HG02759 (cell line): ENCODE measurements at regions not wholly inside any gene's neighbourhood (a gene's known extent, or its start where the extent isn't known, plus 50 kb on each side); places are given as distances from the start of the nearest gene placed in this dataset.
A peak's percentile ranks its signal among the peaks of the same experiment; 100 is the strongest.
"Not testable (repeated sequence)": the region's sequence is repeated elsewhere in the genome, so short reads cannot be mapped to it uniquely, and the experiment has no call there.

Source experiments
- ATAC-seq: cut with Tn5 transposase; IDR thresholded peaks from one replicate; pipeline ENCODE4 v1.9.1; 2021; ENCODE audit warnings: mild to moderate bottlenecking, moderate library complexity; ENCODE audit not compliant: unreplicated experiment

DNA sequence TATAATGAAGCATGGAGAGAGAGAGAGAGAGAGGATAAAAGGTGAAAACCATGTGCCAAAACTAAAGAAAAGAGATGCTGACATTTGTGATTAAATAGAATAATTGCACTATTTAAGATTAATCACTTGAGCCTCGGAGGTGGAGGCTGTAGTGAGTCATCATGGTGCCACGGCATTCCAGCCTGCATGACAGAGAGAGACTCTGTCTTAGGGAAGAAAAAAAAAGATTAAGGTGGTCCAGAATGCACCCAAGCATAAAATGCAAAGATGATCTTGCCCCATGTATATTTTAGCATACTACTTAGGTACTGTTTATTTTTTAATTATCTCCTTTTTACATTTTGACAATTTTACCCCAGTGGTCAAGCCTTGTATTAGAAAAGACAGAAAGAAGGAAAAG lies 742.5 kb downstream of the SPATA31A1 start:
- not testable (repeated sequence) for ATAC-seq

- peak; percentile 57 for ATAC-seq
These were observed 750.7 kb downstream of the SPATA31A1 start for GRCh38 chr9:40106003-40106782.

- ATAC-seq = not testable (repeated sequence)
These were observed 751.3 kb downstream of the SPATA31A1 start for GRCh38 chr9:40106783-40107248.

- not testable (repeated sequence) for ATAC-seq
These were observed 751.8 kb downstream of the SPATA31A1 start for GRCh38 chr9:40107251-40107650.

GRCh38 chr9:40108465-40108864 lies 753.0 kb downstream of the SPATA31A1 start:
- not testable (repeated sequence) for ATAC-seq

DNA sequence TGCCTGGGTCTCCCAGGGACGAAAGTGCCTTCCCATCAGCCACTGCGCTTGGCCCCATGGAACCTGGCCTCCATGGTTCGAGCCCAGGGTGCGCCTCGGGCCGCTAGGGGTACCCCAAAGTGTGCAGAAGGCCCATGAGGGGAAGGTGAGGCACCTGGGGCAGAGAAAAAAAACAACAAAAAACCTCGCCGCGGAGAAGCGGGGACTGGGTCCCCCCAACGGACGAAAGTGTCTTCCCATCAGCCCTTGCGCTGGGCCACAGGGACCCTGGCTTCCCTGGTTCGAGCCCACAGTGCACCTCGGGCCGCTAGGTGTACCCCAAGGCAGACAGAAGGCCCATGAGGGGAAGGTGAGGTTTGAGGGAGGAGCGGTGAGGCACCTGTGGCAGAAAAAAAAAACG lies 755.3 kb downstream of the SPATA31A1 start:
- not testable (repeated sequence) for ATAC-seq

DNA sequence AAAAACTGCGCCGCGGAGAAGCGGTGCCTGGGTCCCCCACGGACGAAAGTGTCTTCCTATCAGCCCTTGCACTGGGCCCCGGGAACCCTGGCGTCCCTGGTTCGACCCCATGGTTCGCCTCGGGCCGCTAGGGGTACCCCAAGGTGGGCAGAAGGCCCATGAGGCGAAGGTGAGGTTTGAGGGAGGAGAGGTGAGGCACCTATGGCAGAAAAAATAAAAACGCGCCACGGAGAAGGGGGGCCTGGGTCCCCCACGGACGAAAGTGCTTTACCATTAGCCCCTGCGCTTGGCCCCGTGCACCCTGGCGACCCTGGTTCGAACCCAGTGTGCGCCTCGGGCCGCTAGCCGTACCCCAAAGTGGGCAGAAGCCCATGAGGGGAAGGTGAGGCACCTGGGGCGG lies 756.1 kb downstream of the SPATA31A1 start:
- ATAC-seq = not testable (repeated sequence)

GRCh38 chr9:40130598-40130997 lies 775.1 kb downstream of the SPATA31A1 start:
- not testable (repeated sequence) for ATAC-seq

- peak; percentile 80 for ATAC-seq
These were observed 813.7 kb downstream of the SPATA31A1 start for GRCh38 chr9:40169204-40169603.

DNA sequence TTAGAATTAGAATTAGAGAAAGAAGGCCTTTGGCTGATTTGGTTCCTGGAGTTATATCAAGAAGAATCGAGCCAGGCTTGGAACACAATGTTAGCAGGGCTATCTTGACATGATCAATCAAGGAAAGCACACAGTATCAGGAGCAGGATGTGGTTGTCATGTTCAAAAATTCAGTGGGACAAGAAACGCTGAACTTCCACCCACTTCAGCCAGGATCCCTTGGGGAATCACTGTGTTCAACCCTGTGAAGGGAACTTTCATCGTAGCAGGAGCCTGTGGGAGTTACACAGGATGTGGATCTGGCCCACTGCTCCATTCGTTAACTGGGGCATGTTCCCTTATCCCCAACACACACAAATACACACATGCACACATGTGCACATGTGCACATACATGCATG lies 817.8 kb downstream of the SPATA31A1 start:
- not testable (repeated sequence) for ATAC-seq

DNA sequence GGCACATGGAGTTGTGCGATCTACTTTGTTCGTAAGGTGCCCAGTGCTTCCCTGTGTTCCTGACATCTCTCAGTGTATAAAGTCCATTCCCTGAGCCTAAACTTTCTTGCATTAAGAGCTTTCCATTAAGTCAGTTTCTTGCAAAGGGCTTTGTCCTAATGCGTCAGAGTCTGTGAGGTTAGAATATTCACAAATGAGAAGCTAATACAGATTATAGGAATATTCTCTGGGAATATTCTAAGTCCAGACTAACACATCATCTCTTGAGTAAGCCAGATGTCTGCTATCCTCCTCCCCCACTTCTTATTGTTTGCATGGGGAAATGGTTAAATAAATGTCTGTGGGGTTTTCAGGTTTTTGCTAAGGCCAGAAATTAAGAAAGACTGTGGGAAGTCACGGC lies 818.6 kb downstream of the SPATA31A1 start:
- ATAC-seq = not testable (repeated sequence)

- ATAC-seq = not testable (repeated sequence)
These were observed 821.9 kb downstream of the SPATA31A1 start for GRCh38 chr9:40177403-40177802.

- not testable (repeated sequence) for ATAC-seq
These were observed 835.9 kb downstream of the SPATA31A1 start for GRCh38 chr9:40191403-40191802.

- ATAC-seq = not testable (repeated sequence)
These were observed 836.7 kb downstream of the SPATA31A1 start for GRCh38 chr9:40192162-40192561.

DNA sequence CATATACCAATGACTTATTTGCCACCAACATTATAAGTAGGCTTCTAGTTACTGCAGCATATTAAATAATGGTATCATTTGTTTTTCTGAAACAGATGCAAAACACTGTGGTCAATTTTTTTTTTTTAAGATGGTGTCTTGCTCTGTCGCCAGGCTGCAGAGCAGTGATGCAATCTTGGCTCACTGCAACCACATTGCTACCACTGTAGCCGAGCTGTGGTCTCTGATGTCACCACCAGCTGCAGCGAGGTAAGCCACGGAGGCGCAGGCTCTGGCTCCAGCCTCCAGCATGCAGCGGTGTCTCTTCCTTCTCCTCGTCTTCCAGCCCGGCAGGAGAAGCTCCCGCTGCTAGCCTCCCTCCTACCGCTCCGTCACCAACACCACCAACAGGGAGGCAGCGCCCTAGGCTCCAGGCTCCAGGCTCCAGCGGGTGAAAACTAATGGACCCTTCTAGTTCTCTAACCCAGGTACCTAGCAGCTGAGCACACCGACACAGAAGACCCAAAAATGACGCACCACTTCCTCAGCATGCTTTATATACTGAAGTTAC lies 840.8 kb downstream of the SPATA31A1 start:
- ATAC-seq = not testable (repeated sequence)

- ATAC-seq = not testable (repeated sequence)
These were observed 841.3 kb downstream of the SPATA31A1 start for GRCh38 chr9:40196803-40197202.

DNA sequence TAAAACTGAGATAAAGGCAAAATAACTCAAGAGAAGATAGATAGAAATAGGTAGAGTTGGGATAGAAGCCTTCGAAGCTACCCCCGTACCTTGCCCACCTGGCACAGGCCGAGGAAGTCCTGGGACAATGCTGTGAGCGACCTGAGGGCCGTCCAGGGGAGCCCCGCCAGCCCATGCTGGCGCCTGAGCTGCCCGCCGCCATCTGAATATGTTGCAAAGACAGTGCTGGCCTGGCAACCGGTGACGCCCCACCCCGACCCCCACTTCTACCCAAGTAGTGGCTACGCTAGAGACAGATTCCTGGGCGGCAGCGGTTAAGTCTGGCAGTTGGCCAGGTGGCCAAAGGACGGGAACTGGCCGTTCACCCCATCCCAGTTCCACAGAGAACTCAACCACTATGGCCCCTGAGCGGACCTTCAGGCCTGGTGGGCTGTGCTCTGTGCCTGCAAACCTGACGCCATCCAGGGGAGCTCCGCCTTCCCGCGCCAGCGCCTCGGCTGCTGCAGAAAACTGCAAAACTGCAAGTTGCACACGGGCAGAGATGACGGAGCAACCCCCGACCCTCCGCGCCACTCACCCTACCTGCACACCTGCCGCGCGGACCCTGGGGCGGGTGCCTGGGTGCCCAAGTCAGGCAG lies 866.2 kb downstream of the SPATA31A1 start:
- ATAC-seq = not testable (repeated sequence)

DNA sequence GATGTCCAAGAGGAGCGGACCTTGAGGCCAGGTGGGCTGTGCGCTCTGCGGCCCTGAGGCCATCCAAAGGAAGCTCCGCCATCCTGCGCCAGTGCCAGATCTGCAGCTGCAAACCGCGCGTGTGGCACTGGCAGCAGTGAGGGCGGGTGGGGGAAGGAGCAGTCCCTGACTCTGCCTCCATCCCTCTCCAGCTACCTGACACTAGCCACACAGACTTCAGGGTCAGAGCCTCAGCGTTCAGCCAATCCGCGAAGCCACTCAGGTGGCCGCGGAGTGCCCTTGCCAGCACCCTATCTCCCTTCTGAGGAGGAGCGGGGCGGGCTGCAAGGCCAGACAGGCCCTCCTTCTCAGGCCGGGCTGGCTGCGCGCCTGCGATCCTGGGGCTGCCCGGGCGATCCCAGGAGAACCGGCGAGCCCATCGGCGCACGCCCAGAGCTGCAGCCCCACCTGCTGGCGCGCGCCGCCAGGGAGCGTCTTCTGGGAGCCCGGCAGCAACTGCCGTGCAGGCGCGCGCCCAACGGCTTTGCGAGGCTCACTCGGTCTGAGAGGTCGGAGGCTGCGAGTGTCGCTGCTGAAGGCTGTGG lies 867.2 kb downstream of the SPATA31A1 start:
- peak; percentile 47 for ATAC-seq

DNA sequence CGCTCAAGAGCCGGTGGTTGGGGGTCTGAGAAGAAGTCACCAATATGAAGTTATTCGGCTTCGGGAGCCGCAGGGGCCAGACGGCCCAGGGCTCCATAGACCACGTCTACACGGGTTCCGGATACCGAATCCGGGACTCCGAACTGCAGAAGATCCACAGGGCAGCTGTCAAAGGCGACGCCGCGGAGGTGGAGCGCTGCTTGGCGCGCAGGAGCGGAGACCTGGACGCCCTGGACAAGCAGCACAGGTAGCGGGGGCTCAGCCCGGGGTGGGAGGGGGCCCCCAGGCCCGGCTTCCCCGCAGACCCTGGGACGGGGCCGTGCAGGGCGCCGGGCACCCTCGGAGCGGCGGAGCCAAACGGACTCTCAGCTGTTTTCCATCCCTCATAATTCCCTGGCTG lies 867.9 kb downstream of the SPATA31A1 start:
- not testable (repeated sequence) for ATAC-seq
